ENCODE measurements at regions not wholly inside any gene's neighbourhood (a gene's known extent, or its start where the extent isn't known, plus 50 kb on each side); places are given as distances from the start of the nearest gene placed in this dataset.

GRCh38 chrX:51834076-51834475 lies 59.3 kb upstream of the MAGED1 start:
- TF ChIP-seq POLR2A (IDR thresholded peaks at IDR 0.05) (no peak), CTCF (IDR thresholded peaks at IDR 0.05) (no peak)

Measured in body of pancreas (tissue), 4 donors.